ENCODE measurements at regions not wholly inside any gene's neighbourhood (a gene's known extent, or its start where the extent isn't known, plus 50 kb on each side); places are given as distances from the start of the nearest gene placed in this dataset.
"Not testable (repeated sequence)": the region's sequence is repeated elsewhere in the genome, so short reads cannot be mapped to it uniquely, and the experiment has no call there.

- no peak for DNase-seq
Measured at GRCh38 chr13:70755456-70755855, 647.2 kb upstream of the KLHL1 start.

GRCh38 chr13:70747262-70747661 is 639.0 kb upstream of the KLHL1 start:
- DNase-seq = no peak

- not testable (repeated sequence) for DNase-seq
Measured at GRCh38 chr13:70746469-70746868, 638.2 kb upstream of the KLHL1 start.

DNA sequence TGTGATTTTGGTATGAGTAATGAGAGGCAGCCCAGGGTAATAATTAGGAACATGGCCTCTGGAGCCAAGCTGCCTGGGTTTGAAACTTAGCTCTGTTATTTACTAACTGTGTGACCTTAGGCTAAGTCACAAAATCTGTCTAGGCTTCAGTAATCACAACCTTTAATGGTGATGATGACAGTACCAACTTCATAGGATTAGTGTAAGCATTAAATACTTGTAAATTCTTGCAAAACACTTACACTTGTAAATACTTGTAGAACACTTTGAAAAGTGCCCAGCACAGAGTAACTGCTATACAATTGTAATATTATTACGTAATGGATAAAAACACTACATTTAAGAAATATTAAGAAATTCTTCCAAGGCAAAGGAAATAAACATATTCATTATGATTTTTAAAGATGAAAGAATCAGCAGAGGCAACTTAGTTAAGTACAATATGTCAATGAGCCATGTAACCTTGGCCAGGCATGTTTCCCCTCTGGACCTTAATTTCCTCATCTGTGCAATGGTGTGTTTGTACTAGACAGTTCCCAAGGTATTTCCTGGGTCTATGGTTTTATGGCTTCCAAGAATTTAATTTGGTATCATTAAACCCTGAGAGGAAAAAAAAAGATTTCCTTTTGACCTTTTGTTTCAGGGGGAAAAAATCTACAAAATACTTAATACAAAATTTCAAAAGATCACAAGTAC is 628.5 kb upstream of the KLHL1 start:
- no peak for DNase-seq

DNA sequence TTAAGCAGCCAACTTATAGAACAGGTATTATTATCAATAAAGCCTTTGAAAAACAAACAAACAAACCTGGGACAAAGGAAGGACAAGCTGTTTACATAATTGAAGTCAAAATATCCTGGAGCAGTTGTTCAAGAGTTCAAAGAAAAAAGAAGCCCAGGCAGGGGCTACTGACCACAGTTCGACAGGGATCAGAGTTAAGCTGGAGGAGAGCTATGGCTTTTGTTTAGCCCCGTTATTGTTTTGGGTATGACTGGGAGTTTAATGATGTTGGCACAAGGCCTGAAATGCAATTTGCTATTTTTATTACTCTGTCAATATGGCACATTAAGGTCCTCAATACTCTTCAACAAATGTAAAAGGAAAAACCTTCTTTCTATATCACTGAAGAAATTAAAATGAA is 624.4 kb upstream of the KLHL1 start:
- DNase-seq = no peak

DNA sequence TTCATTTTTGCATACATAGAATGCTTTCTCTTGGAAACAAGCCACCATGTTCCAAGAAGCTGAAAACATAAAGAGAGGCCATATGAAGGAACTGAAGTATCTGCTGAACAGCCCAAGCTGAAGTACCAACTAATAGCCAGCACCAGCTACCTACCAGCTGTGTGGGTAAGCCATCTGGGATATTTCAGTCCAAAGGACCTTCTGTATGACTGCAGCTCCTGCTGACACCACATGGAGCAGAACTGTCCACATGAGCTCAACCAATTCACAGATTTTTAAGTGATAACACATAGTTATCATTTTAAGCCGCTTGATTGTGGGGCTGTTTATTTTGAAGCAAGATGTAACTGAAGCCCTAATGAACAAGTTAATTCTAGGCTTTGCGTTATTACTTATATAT is 621.1 kb upstream of the KLHL1 start:
- no peak for DNase-seq

- no peak for DNase-seq
Measured at GRCh38 chr13:70723732-70724131, 615.5 kb upstream of the KLHL1 start.

DNA sequence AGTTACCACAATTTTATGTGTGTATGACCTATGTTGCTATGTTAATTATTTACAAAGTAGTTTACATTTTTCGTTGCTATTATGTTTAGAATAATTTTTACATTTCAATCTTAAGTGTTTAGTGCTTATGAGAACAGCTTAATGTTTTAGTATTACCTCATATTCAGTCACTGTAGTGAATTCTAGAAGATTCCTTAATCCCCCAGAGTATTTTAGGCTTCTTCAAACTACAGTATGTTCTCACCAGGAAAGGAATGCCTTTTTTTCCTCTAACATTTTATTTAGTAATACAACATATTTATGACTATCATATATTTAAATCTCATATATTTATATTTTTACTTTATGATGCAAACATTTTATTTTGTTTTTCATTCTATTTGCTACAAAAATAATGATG is 612.1 kb upstream of the KLHL1 start:
- no peak for DNase-seq

- no peak for DNase-seq
Measured at GRCh38 chr13:70714993-70715392, 606.7 kb upstream of the KLHL1 start.

- DNase-seq = no peak
Measured at GRCh38 chr13:70708775-70709174, 600.5 kb upstream of the KLHL1 start.

- DNase-seq = no peak
Measured at GRCh38 chr13:70703755-70704154, 595.5 kb upstream of the KLHL1 start.

DNA sequence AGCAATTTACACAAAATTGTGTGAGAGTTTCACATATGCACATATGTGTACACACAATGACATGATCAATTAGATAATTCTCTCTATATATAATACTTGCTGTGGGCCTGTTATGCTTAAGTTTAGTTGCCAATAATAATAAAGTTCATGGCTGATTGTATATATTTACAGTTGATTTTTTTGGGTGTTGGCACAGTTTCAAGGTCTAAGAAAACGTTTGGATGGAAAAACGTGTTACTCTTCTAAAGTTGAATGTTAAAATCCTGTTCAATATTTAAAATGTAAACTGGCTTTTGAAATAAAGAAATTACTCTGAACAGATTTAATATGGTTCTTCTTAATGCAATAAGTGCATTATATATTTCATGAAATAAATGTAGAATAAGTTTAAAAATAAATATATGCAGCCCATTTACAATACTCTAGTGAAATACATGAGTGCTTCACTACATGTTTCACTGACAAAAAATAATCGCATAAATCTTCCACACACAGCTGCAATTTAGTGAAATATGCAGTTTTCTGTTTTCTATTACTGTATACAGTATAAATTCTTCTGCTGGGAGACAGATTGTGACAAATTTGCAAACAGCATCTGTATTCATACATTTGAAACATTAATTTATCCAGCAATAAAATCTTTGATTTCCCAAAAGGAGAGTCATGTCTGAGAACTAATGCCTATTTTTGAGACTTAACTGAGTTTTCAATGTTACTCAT is 586.9 kb upstream of the KLHL1 start:
- DNase-seq = no peak

DNA sequence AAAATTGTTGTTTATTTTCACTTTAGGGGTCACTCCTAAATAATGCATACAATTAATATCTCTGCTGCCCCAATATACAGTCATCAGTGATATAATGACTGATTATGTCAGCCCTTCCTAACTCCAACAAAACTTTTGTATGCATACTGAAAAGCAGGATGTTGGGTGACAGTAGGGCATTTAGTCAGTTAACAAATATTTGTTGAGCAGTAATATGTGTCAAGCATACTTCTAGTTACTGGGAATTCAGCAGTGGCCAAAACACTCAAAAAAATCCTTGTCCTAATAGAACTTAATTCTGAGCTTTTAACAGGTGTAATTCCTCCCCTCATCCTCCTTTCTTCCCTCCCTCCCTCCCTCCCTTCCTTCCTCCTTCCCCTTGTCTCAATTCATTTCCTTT is 560.7 kb upstream of the KLHL1 start:
- no peak for DNase-seq

GRCh38 chr13:70668293-70668692 is 560.0 kb upstream of the KLHL1 start:
- DNase-seq = no peak

DNA sequence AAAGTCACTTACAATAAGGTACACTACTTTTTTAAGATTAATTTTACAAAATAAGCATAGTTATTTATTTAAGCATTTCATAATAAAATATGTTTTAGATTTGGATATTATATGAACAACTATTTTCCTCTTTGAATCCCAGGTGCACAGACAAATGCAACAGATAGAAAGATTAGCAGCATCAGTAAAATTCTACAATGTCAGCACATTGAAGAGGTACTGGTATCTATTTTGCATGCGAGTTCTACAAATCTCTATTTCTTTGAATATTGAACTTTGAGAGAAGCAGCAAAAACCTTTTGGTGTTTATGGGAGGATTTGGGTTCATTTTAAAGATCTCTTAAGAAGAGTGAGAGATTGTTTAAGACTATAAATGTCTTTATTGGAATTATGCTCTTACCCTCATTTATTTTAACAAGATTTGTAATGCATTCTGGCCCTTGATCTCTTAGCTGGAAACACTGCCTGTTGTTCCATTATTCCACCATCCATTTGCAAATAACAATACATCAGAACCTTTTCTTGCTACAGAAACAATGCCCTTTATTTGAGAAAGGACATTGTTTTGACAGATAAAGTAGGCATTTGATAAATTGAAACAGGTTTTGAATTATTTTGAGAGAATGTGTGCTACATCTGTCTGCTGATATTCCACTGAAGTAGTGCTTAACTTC is 558.8 kb upstream of the KLHL1 start:
- DNase-seq = no peak

DNA sequence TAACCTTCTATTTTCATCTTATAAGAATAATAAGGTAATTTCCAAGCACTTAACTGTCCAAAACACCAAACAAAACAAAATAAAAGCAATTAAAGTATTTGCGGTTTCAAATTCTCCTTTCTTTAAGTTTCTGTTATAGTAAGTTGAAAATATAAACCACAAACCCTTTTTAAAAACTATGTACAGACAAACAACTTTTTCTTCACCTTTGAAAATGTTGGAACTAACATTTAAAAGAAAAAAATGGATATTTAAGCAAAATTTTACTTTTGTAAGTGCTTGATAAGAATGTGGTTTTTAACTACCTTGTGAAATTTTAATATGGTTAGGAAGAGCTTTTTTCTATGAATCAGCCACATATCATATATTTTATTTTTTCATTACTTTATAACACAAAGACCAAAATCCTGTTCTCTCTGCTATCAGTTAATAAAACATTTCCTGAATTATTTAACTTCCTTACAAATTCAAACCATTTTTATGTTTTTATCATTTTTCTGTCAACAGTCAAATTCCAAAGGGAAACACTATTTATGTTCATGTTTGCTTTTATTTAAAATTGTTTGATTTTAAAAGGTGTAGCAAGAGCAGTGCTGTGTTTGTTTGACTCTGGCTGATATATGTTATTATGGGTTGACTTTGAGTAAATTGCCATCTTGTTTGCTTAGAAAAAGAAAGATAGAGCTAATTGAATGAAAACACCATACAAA is 554.1 kb upstream of the KLHL1 start:
- no peak for DNase-seq

DNA sequence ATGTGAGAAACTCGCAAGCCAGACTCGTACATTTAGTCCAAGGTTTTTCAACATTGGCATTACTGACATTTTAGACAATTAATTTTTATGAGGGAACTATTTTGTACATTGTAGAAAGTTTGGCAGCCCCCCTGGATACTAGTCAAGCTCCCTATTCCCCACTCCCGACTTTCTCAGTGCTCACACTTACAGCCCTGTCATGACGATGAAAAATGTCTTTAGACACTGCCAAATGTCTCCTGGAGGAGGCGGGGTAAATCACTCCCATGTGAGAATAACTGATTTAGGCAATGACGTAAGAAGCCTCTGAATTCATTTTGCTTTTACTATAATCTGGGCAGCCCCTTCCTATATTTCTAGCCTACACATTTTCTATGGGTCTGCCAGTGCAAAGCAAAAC is 535.8 kb upstream of the KLHL1 start:
- DNase-seq = no peak

GRCh38 chr13:70634893-70635292 is 526.6 kb upstream of the KLHL1 start:
- DNase-seq = no peak

GRCh38 chr13:70630247-70630646 is 522.0 kb upstream of the KLHL1 start:
- DNase-seq = no peak

GRCh38 chr13:70623239-70623638 is 515.0 kb upstream of the KLHL1 start:
- no peak for DNase-seq

- DNase-seq = no peak
Measured at GRCh38 chr13:70622796-70623195, 514.5 kb upstream of the KLHL1 start.

- no peak for DNase-seq
Measured at GRCh38 chr13:70619936-70620335, 511.7 kb upstream of the KLHL1 start.

GRCh38 chr13:70616847-70617246 is 508.6 kb upstream of the KLHL1 start:
- DNase-seq = no peak

- no peak for DNase-seq
Measured at GRCh38 chr13:70613295-70613694, 505.0 kb upstream of the KLHL1 start.
